Ramos (cell line): ENCODE measurements at regions not wholly inside any gene's neighbourhood (a gene's known extent, or its start where the extent isn't known, plus 50 kb on each side); places are given as distances from the start of the nearest gene placed in this dataset.
"Not testable (repeated sequence)": the region's sequence is repeated elsewhere in the genome, so short reads cannot be mapped to it uniquely, and the experiment has no call there.

Experiments
- in situ Hi-C: fragments of 300-500 bp; cut with MboI; formaldehyde crosslinking; loops from one replicate; pipeline ENCODE4 v1.14.3; 2022; ENCODE audit warnings: low sequenced_read_pairs; ENCODE audit not compliant: unreplicated experiment

- in situ Hi-C loops = no loop called here
These were observed 216.9 kb upstream of the BTBD3 start for GRCh38 chr20:11700831-11701230.

GRCh38 chr20:11702721-11703518, 214.8 kb upstream of the BTBD3 start:
- in situ Hi-C loops = no loop called here

GRCh38 chr20:11705512-11705911, 212.2 kb upstream of the BTBD3 start:
- in situ Hi-C loops = no loop called here

- in situ Hi-C loops = not testable (repeated sequence)
These were observed 209.5 kb upstream of the BTBD3 start for GRCh38 chr20:11708223-11708622.

- in situ Hi-C loops = no loop called here
These were observed 206.5 kb upstream of the BTBD3 start for GRCh38 chr20:11711214-11711613.

- in situ Hi-C loops = no loop called here
These were observed 205.0 kb upstream of the BTBD3 start for GRCh38 chr20:11712639-11713160.

GRCh38 chr20:11714886-11715285, 202.8 kb upstream of the BTBD3 start:
- in situ Hi-C loops = no loop called here

- in situ Hi-C loops = no loop called here
These were observed 201.3 kb upstream of the BTBD3 start for GRCh38 chr20:11716239-11716944.

GRCh38 chr20:11716945-11717248, 200.8 kb upstream of the BTBD3 start:
- in situ Hi-C loops = no loop called here

- in situ Hi-C loops = no loop called here
These were observed 200.1 kb upstream of the BTBD3 start for GRCh38 chr20:11717562-11717961.

GRCh38 chr20:11718474-11719094, 199.1 kb upstream of the BTBD3 start:
- in situ Hi-C loops = no loop called here

GRCh38 chr20:11719153-11719552, 198.5 kb upstream of the BTBD3 start:
- in situ Hi-C loops = no loop called here

- in situ Hi-C loops = no loop called here
These were observed 196.3 kb upstream of the BTBD3 start for GRCh38 chr20:11721411-11721810.

- in situ Hi-C loops = no loop called here
These were observed 193.6 kb upstream of the BTBD3 start for GRCh38 chr20:11724097-11724496.

- in situ Hi-C loops = no loop called here
These were observed 191.7 kb upstream of the BTBD3 start for GRCh38 chr20:11726026-11726425.

GRCh38 chr20:11727708-11728107, 190.0 kb upstream of the BTBD3 start:
- in situ Hi-C loops = no loop called here

- in situ Hi-C loops = no loop called here
These were observed 188.8 kb upstream of the BTBD3 start for GRCh38 chr20:11728937-11729336.

GRCh38 chr20:11729806-11730205, 187.9 kb upstream of the BTBD3 start:
- in situ Hi-C loops = no loop called here

GRCh38 chr20:11734431-11734830, 183.3 kb upstream of the BTBD3 start:
- in situ Hi-C loops = no loop called here

- in situ Hi-C loops = no loop called here
These were observed 178.8 kb upstream of the BTBD3 start for GRCh38 chr20:11738852-11739251.

GRCh38 chr20:11740975-11741374, 176.7 kb upstream of the BTBD3 start:
- in situ Hi-C loops = no loop called here
